H54 (cell line): ENCODE measurements at regions not wholly inside any gene's neighbourhood (a gene's known extent, or its start where the extent isn't known, plus 50 kb on each side); places are given as distances from the start of the nearest gene placed in this dataset.

Experiments
- DNase-seq: peaks from one replicate; pipeline ENCODE4 v3.0.0; 2011; ENCODE audit warnings: low spot score, mixed read lengths; ENCODE audit not compliant: insufficient read length
- FAIRE-seq: peaks from 3 replicates; lab custom pipeline; 2011; peaks lifted over from hg19 to GRCh38; lab: Jason Lieb, UNC
- POLR2A ChIP-seq: IDR thresholded peaks from 2 replicates; pipeline ENCODE4 v1.6.1; 2011; ENCODE audit warnings: low read depth, mild to moderate bottlenecking, low read length

DNA sequence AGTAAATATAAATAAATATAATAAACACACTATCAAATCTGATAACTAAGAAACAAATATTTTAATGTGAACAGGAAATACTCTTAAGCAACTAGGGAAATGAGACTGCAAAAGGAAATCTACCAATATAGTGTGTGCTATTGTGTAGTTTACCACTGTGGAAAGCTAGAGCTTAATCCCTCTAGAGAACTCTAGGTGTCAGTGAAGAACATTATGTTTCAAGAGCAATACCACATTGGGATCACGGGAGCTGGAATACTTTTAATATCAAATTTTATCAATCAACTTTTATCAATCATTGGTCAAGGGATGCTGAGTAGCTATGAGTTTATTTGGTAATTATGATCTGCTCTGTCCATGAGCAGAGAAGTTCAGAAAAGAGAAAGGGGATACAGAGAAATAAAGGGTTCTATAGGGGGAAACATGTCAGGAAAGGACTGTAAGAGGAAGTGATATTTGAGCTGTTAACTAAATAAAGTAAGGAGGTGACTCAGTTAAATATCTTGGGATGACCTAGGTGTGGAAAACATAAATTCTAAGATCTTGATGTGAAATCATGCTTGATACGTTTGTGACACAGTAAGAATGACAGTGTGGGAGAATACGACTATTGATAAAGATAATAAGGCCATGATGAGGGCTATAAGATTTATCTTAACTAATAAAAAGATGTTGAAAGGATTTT is 762.2 kb upstream of the ALCAM start:
- FAIRE-seq: peak; percentile 55
- no peak for TF ChIP-seq POLR2A
- no peak for DNase-seq

DNA sequence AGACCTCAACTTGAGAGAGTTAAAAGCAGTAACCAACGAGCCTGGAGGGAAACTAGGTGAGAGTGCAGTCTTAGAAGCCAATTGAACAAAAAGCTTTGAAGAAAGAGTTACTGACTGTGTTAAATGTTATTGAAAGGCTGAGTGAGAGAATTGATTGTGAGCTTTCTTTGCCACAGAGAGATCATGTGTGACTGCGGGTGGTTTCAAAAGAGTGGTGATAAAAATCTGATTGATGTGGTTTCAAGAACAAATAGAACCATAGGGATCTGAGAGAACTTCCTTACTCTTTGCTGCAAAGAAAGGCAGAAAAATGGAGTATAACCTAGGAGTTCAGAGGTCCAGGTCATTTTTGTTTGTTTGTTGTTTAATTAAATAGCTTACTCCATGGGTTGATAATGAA is 759.9 kb upstream of the ALCAM start:
- DNase-seq: no peak
- no peak for FAIRE-seq
- TF ChIP-seq POLR2A: no peak

DNA sequence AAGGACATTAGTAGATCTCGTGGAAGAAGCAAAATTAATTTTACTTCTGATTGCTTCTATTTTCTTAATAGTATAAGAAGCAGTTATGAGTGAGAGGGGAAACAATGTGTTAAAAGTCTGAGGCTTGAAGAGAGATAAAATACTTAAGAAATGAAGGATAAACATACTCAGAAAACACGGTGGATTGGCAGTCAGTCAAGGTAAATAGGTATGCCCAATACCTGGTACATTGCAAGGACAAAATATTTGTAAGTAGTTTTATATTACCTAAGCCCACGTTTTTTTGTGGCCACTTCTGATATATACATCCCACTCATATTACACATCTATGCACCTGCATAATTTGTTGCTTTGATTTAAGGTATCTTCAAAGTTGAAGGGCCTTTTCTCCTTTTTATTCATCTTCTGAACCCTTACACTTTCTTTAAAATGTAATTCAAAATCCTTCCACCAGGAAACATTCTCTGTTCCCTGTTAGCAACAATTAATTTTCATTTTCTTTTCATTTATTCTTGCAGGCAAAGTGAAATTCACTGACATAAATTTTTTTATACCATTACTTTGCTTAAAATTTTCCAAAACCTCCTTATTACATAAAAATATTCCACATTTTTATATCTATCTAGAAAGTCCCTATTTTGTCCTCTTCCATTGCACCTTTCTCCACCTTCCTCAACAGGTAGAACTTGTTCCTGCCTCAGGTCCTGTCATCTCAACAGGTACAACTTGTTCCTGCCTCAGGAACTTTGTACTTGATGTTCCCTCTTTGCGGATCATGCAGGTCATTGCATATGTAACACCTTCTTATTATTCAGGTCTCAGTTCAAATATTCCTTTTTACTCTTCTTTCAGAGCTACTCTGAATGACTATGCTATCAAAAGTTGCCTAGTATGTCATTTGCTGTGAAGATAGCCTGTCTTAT is 755.7 kb upstream of the ALCAM start:
- DNase-seq (no peak), FAIRE-seq (no peak)
- TF ChIP-seq POLR2A: no peak

DNA sequence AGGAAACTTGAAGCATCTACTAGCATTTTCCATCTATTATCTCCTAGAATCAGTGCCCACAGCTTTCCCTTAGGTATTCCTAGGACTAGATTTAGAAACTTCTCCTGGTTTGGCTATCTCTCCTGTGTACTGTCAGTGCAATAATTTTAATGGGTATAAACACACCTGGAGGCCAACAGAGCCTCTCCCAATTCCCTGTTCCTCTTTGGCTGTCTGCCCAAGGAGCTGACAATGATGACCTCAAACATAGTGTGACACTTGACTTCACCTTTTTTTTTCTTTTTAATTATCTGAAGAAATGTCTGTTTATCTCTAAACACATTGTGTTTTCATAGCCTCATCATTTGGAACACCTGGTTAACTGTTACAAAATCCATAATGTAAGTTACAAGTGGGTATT is 754.5 kb upstream of the ALCAM start:
- no peak for TF ChIP-seq POLR2A
- no peak for DNase-seq
- no peak for FAIRE-seq

DNA sequence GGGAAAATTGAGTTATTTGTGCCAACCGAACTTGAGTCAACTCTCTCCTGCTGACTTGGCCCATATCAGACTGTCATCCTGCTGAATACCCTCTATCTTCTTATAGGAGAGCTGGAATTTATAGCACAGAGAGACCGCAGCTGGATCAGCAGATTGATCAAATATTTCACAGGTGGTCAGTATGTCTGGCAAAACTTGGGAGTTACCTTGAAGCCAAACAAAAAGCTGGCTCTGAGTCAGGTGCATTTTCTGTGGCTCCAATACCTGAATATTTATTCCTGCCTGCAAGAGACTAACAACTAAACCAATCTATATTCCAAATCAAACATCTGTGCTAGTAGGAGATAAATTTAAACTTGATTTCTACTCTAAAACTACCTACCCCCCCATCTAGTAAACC is 752.1 kb upstream of the ALCAM start:
- FAIRE-seq (no peak), DNase-seq (no peak)
- no peak for TF ChIP-seq POLR2A

DNA sequence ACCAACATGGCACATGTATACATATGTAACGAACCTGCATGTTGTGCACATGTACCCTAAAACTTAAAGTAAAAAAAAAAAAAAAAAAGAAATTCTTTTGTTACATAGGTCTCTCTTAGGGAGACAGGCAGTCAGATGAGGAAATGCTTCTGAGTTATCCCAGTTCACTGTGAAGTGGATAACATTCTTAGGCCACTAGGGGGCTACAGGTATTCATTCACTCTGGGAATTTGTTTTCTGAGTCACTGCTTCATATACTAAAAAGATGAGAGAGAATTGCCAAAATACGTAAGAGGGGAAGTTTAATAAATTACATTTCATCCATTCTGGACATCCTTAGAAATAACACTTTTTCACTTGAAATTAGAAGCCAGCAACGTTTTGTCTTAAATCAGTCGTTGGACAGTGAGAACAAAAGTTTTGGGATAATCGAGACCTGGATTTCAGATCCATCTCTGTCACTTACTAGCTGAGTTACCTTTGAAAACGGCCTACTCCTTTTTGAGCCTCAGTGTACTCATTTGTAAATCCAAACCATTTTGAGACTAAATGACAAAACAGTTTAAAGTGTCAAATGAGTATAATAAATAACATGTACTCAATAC is 738.4 kb upstream of the ALCAM start:
- no peak for TF ChIP-seq POLR2A
- peak; percentile 58 for FAIRE-seq
- peak; percentile 21 for DNase-seq

DNA sequence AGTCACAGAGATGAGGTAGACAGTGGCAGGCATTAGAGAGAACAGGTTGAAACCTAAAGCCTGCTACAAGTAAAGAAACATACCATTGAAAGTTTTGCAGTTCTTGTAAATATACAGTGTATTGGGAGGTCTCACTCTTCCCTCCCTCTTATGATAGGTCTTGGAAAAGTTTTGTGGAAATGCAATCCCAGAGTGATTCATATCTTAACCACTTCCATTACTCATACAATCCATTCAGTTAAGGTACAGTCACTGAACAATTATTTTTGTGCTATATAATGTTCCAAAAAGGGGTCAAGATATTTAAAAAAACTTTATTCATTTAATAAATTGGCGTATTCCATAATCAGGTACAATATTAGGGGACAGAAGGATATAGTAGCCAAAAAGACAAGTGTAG is 737.7 kb upstream of the ALCAM start:
- TF ChIP-seq POLR2A: no peak
- DNase-seq: peak; percentile 12
- FAIRE-seq: peak; percentile 89

DNA sequence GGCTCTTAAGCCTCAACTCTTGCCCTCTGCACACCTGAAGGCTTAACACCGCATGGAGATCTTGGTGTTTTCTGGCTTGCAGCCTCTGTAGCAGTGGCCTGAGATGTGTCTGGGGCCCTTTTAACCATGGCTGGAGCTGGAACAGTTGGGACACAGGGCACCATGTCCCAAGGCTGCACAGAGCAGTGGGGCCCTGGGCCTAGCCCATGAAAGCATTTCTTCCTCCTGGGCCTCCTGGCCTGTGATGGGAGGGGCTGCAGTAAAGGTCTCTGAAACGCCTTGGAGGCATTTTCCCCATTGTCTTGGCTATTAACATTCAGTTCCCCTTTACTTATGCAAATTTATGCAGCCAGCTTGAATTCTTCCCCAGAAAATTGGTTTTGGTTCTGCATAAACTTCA is 735.5 kb upstream of the ALCAM start:
- TF ChIP-seq POLR2A: no peak
- no peak for DNase-seq
- no peak for FAIRE-seq

DNA sequence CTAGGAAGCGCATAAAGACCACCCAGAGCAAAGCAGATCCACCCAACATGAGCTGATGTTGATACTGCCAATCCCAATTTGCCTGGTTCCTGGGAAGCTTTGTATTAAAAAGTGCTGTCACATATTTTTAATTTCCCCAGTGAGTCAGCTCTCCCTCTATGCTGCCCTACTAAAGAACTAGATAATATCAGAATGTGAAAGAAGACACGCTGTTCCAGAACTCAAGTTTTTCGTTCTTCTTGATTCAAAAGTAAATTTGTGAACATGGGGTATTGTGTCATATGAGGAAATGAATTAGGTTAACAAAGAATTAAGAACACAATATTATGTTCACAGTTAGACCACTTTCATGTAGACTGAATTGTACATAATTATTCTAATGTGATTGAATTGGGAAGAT is 734.2 kb upstream of the ALCAM start:
- TF ChIP-seq POLR2A: no peak
- no peak for DNase-seq
- no peak for FAIRE-seq

DNA sequence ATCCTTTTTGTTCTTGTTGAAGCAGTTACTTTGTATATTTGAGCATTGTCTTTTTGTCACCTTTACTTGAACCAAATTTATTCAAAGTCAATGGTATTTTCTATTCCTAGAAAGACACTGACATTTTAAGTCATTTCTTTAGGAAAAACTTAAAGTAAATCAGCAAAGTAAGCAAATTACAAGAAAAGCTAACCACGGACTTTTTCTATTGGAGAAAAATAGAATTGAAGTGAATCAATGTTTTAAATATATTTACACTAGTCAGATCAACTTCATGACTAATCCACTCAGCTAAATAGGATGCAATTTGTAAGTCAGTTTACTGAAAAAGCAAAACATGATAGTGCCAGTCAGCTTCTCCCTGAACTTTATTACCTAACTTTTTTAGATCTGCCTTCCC is 733.8 kb upstream of the ALCAM start:
- DNase-seq (no peak), FAIRE-seq (no peak)
- no peak for TF ChIP-seq POLR2A

DNA sequence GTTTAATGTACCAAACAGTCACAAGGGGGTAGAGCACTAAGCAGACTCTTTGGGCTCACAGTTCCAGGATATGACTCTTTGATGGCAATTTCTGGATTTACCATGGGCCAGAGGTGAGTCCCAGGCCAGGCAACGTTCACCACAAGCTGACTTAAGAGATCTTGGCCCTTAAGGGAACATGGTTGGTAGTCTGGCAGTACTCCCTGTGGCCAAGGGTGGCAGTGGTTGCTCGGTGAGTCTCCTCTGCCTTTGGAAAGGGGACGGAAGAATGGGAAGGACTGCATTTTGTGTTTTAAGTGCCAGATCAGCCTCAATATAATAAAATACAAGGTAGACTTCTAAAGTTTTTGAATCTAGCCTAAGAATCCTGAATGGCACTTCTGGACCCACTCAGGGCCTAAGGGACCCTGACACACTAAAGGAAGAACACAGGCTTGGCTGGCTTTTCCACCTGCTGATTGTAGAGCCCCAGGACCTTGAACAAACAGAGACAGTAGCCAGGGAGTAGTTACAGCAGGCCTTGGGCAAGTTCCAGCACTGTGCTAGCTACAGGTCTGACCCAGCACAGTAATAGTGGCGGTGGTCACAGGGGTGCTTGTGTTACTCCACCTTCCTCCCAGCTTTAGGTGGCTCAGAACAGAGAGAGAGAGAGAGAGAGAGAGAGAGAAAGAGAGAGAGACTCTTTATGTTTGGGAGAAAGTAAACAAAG is 730.7 kb upstream of the ALCAM start:
- no peak for FAIRE-seq
- DNase-seq: no peak
- no peak for TF ChIP-seq POLR2A

DNA sequence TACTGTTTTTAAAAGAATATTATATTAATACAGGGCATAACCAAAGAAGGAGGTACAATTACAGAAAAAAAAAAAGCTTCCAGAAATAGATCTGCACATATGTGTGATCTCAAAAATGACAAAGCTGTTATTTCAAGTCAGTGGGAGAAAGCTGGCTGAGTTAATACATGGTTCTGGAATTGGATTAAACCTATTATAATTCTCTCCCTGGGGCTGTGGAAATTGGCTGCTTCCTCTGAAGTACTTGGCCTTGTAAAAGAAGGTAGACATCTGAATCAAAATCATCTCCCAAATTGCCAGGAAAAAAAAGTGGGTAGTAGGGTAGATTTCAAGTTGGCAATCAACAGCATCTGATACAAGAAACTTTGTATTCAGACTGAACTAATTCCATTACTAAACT is 723.9 kb upstream of the ALCAM start:
- DNase-seq (no peak), FAIRE-seq (no peak)
- TF ChIP-seq POLR2A: no peak

DNA sequence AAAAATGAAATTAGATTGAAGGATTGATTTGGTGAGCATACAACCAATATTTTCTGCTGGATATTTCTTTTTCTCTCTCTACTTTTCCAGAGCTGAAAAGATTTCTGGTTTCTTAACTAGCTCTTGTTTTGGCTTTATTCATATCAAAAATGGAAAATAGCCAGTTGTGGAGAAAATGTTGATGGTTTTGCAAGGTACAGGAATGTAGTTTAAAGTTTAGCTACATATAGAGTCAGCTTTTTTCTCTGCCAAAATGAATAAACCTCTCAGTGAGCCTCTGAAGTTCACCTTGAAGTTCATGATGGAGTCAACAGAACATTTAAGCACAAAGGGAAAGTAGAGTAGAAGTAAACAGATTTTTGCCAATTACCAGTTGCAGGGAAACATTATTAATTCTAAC is 720.5 kb upstream of the ALCAM start:
- DNase-seq: no peak
- FAIRE-seq: peak; percentile 50
- no peak for TF ChIP-seq POLR2A

DNA sequence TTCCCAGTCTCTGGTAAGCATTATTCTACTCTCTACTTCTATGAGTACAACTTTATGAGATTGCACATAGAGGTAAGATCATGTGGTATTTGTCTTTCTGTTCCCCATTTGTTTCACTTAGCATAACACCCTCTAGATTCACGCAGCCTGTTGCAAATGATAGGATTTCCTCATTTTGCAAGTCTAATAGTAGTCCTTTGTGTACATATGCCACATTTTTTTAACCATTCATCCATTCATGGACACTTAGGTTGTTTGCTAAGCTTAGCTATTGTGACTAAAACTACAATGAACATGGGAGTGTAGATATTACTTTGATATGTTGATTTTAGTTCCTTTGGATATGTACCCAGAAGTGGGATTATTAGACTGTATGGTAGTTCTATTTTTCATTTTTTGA is 717.9 kb upstream of the ALCAM start:
- DNase-seq (no peak), FAIRE-seq (no peak)
- no peak for TF ChIP-seq POLR2A
